T1000 (cell line): ENCODE measurements at regions not wholly inside any gene's neighbourhood (a gene's known extent, or its start where the extent isn't known, plus 50 kb on each side); places are given as distances from the start of the nearest gene placed in this dataset.

Experiments used
- DNase-seq: peaks from one replicate; lab custom pipeline; 2025; ENCODE audit warnings: mixed read lengths; lab: John Stamatoyannopoulos, UW

- no peak for DNase-seq
Measured at GRCh38 chr11:131052367-131052766, 136.1 kb upstream of the SNX19 start.

GRCh38 chr11:131056036-131056435 is 139.8 kb upstream of the SNX19 start:
- no peak for DNase-seq

- DNase-seq, result no peak
Measured at GRCh38 chr11:131063638-131064037, 147.4 kb upstream of the SNX19 start.

GRCh38 chr11:131064373-131064991 is 148.2 kb upstream of the SNX19 start:
- DNase-seq, result no peak

GRCh38 chr11:131065435-131066413 is 149.4 kb upstream of the SNX19 start:
- DNase-seq, result no peak

- DNase-seq, result no peak
Measured at GRCh38 chr11:131066551-131066950, 150.3 kb upstream of the SNX19 start.

- no peak for DNase-seq
Measured at GRCh38 chr11:131070365-131070764, 154.1 kb upstream of the SNX19 start.

GRCh38 chr11:131073167-131073566 is 156.9 kb upstream of the SNX19 start:
- no peak for DNase-seq

GRCh38 chr11:131074573-131074972 is 158.3 kb upstream of the SNX19 start:
- DNase-seq, result no peak

- no peak for DNase-seq
Measured at GRCh38 chr11:131077340-131077739, 161.1 kb upstream of the SNX19 start.

- DNase-seq, result no peak
Measured at GRCh38 chr11:131079036-131079435, 162.8 kb upstream of the SNX19 start.

- DNase-seq, result no peak
Measured at GRCh38 chr11:131089727-131090245, 173.5 kb upstream of the SNX19 start.

GRCh38 chr11:131092469-131092868 is 176.2 kb upstream of the SNX19 start:
- no peak for DNase-seq

GRCh38 chr11:131094827-131095226 is 178.5 kb upstream of the SNX19 start:
- no peak for DNase-seq

GRCh38 chr11:131095511-131096185 is 179.4 kb upstream of the SNX19 start:
- no peak for DNase-seq

- DNase-seq, result no peak
Measured at GRCh38 chr11:131099013-131099412, 182.7 kb upstream of the SNX19 start.

GRCh38 chr11:131099746-131100145 is 183.5 kb upstream of the SNX19 start:
- no peak for DNase-seq

GRCh38 chr11:131108760-131109159 is 192.5 kb upstream of the SNX19 start:
- DNase-seq, result no peak

GRCh38 chr11:131109257-131109656 is 193.0 kb upstream of the SNX19 start:
- no peak for DNase-seq

- DNase-seq, result no peak
Measured at GRCh38 chr11:131109790-131110189, 193.5 kb upstream of the SNX19 start.

GRCh38 chr11:131111775-131112174 is 195.5 kb upstream of the SNX19 start:
- no peak for DNase-seq

GRCh38 chr11:131118247-131118646 is 202.0 kb upstream of the SNX19 start:
- DNase-seq, result no peak
